CD4-positive, alpha-beta T cell (primary cell): ENCODE measurements at regions not wholly inside any gene's neighbourhood (a gene's known extent, or its start where the extent isn't known, plus 50 kb on each side); places are given as distances from the start of the nearest gene placed in this dataset.

Experiments
- ATAC-seq: fragments of 200-7000 bp; cut with Tn5 transposase; one replicate; pipeline ENCODE4 v1.10.0; 2022; ENCODE audit warnings: mild to moderate bottlenecking; ENCODE audit not compliant: poor library complexity
- CTCF ChIA-PET: fragments of 350-600 bp; sonication (Branson Sonifier 250); formaldehyde crosslinking; loops from one replicate; lab custom pipeline; 2021; ENCODE audit warnings: antibody characterized with exemption, inconsistent platforms; lab: Charles Lee
- POLR2A ChIA-PET: fragments of 350-600 bp; sonication (Branson Sonifier 250); formaldehyde crosslinking; loops from one replicate; lab custom pipeline; 2021; ENCODE audit warnings: antibody characterized with exemption, inconsistent platforms; lab: Charles Lee
- DNase-seq, 14 experiments: peaks; one replicate each; pipeline ENCODE4 v3.0.0-alpha.2; 2013 to 2020; ENCODE audit warnings: mixed read lengths in 2 of 14
- H3K27ac ChIP-seq, 2 donors: one replicate each; pipeline versions ENCODE4 v1.5.1 to v1.7.0; 2013; ENCODE audit warnings: low read length in 2 of 2, low read depth in 1 of 2, mild to moderate bottlenecking in 1 of 2
- H3K27me3 ChIP-seq, 2 experiments: 1 replicate in 1 of 2; 2 replicates in 1 of 2; pipeline versions ENCODE4 v1.6.1 to v1.7.0; 2013; ENCODE audit warnings: low read length in 2 of 2, control low read depth in 1 of 2, mild to moderate bottlenecking in 1 of 2, moderate library complexity in 1 of 2; ENCODE audit not compliant: insufficient read depth in 2 of 2, control insufficient read depth in 1 of 2
- H3K36me3 ChIP-seq: one replicate; pipeline ENCODE4 v1.6.1; 2013; ENCODE audit warnings: low read length, control low read depth; ENCODE audit not compliant: insufficient read depth
- H3K4me1 ChIP-seq: one replicate; pipeline ENCODE4 v1.6.1; 2013; ENCODE audit warnings: low read length, control low read depth; ENCODE audit not compliant: insufficient read depth
- H3K4me3 ChIP-seq: one replicate; pipeline ENCODE4 v1.5.1; 2013; ENCODE audit warnings: mild to moderate bottlenecking, low read length, moderate library complexity
- H3K9me3 ChIP-seq, 2 experiments: 1 replicate in 1 of 2; 2 replicates in 1 of 2; pipeline versions ENCODE4 v1.6.1 to v1.7.0; 2013; ENCODE audit warnings: low read length in 2 of 2, mild to moderate bottlenecking in 2 of 2, control low read depth in 1 of 2, moderate library complexity in 1 of 2; ENCODE audit not compliant: control insufficient read depth in 1 of 2, insufficient read depth in 1 of 2
- H3K27ac Mint-ChIP-seq: one replicate; pipeline ENCODE4 v1.8.0; 2020; ENCODE audit warnings: mixed read lengths
- H3K27me3 Mint-ChIP-seq: one replicate; pipeline ENCODE4 v1.8.0; 2021; ENCODE audit warnings: mixed read lengths
- H3K36me3 Mint-ChIP-seq: one replicate; pipeline ENCODE4 v1.8.0; 2021; ENCODE audit warnings: low read depth, mixed read lengths
- H3K4me1 Mint-ChIP-seq: one replicate; pipeline ENCODE4 v1.8.0; 2021; ENCODE audit warnings: low read depth, mixed read lengths
- H3K4me3 Mint-ChIP-seq: one replicate; pipeline ENCODE4 v1.8.0; 2020; ENCODE audit warnings: mild to moderate bottlenecking, mixed read lengths
- H3K9me3 Mint-ChIP-seq: one replicate; pipeline ENCODE4 v1.8.0; 2020; ENCODE audit warnings: mixed read lengths
- intact Hi-C, 2 experiments: fragments of 100-400 bp; cut with DNase I in 1 of 2; cut with micrococcal nuclease in 1 of 2; formaldehyde crosslinking; loops; one replicate each; pipeline versions ENCODE4 v1.15.1 to v1.9.0; 2023 to 2025; cut with DNase I, micrococcal nuclease
- TF ChIP-seq, protein P1 (sequence below): fragments of 200-600 bp; IDR thresholded peaks from one replicate; pipeline ENCODE4 v1.8.0; 2022; ENCODE audit warnings: antibody characterized with exemption, mild to moderate bottlenecking

DNA sequence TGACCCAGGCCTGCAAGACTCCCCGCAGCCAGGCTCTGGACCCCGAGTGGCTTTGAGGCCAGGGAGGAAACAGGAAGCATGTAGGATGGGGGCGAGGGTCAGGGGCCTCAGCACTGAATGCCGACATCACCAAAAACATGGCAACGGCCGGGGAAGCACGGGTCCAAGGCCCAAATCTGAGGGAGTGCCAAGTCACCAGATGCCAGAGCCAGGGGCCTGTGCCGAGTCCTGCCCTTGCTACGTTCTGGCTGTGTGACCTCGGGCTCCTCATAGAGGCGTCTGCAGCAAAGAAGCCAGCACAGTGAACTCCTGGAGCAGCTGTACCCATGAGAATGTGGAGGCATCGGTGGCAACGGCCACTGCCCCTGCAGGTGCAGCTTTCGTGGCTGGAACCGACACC, 420.7 kb downstream of the CTTN start:
- Histone ChIP-seq H3K27ac (no peak overlapping the region), H3K4me1 (no peaks in the 10 kb centered on the region), H3K9me3 (peaks cover 0 to 15% of the 10 kb centered on the region in 2 experiments), H3K4me3 (no peak overlapping the region), H3K36me3 (no peaks in the 10 kb centered on the region), H3K27me3 (peaks cover 0 to 2% of the 10 kb centered on the region in 2 experiments)
- Mint-ChIP-seq H3K27ac (no peak overlapping the region), H3K27me3 (peaks cover 12% of the 10 kb centered on the region), H3K4me1 (no peaks in the 10 kb centered on the region), H3K9me3 (no peaks in the 10 kb centered on the region), H3K4me3 (no peak overlapping the region), H3K36me3 (no peaks in the 10 kb centered on the region)
- POLR2A ChIA-PET = no interaction called here
- TF ChIP-seq, protein P1, sequence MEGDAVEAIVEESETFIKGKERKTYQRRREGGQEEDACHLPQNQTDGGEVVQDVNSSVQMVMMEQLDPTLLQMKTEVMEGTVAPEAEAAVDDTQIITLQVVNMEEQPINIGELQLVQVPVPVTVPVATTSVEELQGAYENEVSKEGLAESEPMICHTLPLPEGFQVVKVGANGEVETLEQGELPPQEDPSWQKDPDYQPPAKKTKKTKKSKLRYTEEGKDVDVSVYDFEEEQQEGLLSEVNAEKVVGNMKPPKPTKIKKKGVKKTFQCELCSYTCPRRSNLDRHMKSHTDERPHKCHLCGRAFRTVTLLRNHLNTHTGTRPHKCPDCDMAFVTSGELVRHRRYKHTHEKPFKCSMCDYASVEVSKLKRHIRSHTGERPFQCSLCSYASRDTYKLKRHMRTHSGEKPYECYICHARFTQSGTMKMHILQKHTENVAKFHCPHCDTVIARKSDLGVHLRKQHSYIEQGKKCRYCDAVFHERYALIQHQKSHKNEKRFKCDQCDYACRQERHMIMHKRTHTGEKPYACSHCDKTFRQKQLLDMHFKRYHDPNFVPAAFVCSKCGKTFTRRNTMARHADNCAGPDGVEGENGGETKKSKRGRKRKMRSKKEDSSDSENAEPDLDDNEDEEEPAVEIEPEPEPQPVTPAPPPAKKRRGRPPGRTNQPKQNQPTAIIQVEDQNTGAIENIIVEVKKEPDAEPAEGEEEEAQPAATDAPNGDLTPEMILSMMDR = no peak
- intact Hi-C loops = no loop called here
- CTCF ChIA-PET = no interaction called here
- DNase-seq (no peak), ATAC-seq (no peak)

GRCh38 chr11:70820311-70820710, 422.0 kb downstream of the CTTN start:
- CTCF ChIA-PET = no interaction called here
- H3K27ac Mint-ChIP-seq = no peak overlapping the region
- Histone ChIP-seq H3K4me1 (no peaks in the 10 kb centered on the region), H3K9me3 (peaks cover 0 to 15% of the 10 kb centered on the region in 2 experiments), H3K27me3 (peaks cover under 1 to 4% of the 10 kb centered on the region in 2 experiments), H3K4me3 (no peak overlapping the region), H3K36me3 (no peaks in the 10 kb centered on the region), H3K27ac (no peak overlapping the region)
- H3K27me3 Mint-ChIP-seq = peaks cover 25% of the 10 kb centered on the region
- no peak overlapping the region for H3K4me3 Mint-ChIP-seq
- ATAC-seq (no peak), DNase-seq (no peak)
- no peaks in the 10 kb centered on the region for H3K4me1 Mint-ChIP-seq
- intact Hi-C loops = no loop called here
- no peaks in the 10 kb centered on the region for H3K9me3 Mint-ChIP-seq
- POLR2A ChIA-PET = no interaction called here
- TF ChIP-seq, protein P1 = no peak
- H3K36me3 Mint-ChIP-seq = no peaks in the 10 kb centered on the region

DNA sequence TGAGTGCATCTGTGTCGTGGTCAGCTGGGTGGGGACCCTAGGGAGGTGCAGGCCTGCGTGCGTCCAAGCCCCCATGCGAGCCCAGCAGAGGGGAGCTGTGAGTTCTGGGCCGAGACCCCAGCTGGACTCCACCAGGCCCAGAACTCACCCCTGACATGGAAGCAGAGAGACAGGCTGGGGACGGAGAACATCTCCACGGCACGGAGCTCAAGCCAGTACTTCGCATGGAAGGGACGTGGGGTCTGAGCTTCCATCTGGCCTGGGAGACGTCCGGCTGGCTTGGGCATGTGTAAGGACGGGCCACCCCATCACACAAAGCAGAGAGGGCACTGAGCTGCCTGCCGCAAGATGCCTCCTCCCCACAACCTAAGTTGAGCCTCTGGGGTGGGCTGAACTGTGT, 422.4 kb downstream of the CTTN start:
- H3K4me1 ChIP-seq = no peaks in the 10 kb centered on the region
- no peak for DNase-seq
- H3K27me3 Mint-ChIP-seq = peaks cover 29% of the 10 kb centered on the region
- no peak overlapping the region for H3K27ac ChIP-seq
- no peaks in the 10 kb centered on the region for H3K9me3 Mint-ChIP-seq
- H3K4me3 ChIP-seq = no peak overlapping the region
- H3K36me3 Mint-ChIP-seq = no peaks in the 10 kb centered on the region
- peaks cover 0 to 15% of the 10 kb centered on the region in 2 experiments for H3K9me3 ChIP-seq
- no peak overlapping the region for H3K4me3 Mint-ChIP-seq
- ChIA-PET POLR2A (no interaction called here), CTCF (no interaction called here)
- peaks cover 4% of the 10 kb centered on the region in 2 experiments for H3K27me3 ChIP-seq
- ATAC-seq = no peak
- intact Hi-C loops = no loop called here
- TF ChIP-seq, protein P1 = no peak
- no peaks in the 10 kb centered on the region for H3K36me3 ChIP-seq
- no peak overlapping the region for H3K27ac Mint-ChIP-seq
- H3K4me1 Mint-ChIP-seq = no peaks in the 10 kb centered on the region
